Head of caudate nucleus (tissue), 42 donors: ENCODE measurements at regions not wholly inside any gene's neighbourhood (a gene's known extent, or its start where the extent isn't known, plus 50 kb on each side); places are given as distances from the start of the nearest gene placed in this dataset.
A peak's percentile ranks its signal among the peaks of the same experiment; 100 is the strongest.
"Not testable (repeated sequence)": the region's sequence is repeated elsewhere in the genome, so short reads cannot be mapped to it uniquely, and the experiment has no call there.

ENCODE experiments used
- DNase-seq, 42 donors: peaks; one replicate each; pipeline versions ENCODE4 v3.0.0 to v3.0.0-alpha.2; 2020 to 2021; ENCODE audit warnings: mixed read lengths in 7 of 42
- intact Hi-C: fragments of 100-400 bp; cut with DNase I; formaldehyde crosslinking; loops from one replicate; pipeline ENCODE4 v1.15.0; 2022

DNA sequence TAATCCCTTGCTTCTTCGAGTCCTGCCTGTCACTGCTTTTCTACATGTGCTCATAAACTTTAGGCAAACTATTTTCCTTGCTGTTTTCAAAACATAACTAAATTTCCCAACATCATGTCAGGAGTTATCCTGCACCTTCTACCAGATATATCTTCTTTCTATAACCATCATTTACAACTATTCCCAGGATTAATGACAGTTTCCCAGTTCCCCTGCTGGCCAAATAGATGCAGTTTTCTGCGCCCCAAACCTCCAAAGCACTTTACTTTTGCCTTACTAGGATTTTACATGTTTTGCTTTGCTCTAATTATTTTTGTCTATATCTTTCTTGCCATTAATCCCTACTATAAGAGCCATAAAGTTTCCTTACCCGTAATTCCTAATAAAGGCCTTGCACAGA, 122.5 kb downstream of the GLUL start:
- no peak for DNase-seq
- intact Hi-C loops: no loop called here

DNA sequence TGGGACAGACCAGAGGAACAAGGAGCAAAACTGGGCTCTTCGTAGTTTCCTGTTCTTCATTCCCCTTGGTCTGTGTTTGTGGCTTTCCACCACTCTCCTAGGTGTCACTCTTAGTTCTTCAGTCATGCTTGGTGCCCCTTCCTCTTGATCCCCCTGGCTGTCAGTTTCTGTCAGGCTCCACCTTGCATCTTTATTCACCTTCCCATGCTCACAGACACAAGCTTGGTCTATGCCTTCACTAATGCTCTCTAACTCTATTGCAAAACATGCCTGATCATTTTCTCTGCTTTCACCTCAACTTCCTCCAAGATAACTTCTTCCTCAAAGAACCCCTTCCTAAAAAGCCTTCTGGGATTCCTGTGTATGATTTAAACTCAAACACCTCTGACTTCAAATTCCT, 122.9 kb downstream of the GLUL start:
- intact Hi-C loops: no loop called here
- no peak for DNase-seq

DNA sequence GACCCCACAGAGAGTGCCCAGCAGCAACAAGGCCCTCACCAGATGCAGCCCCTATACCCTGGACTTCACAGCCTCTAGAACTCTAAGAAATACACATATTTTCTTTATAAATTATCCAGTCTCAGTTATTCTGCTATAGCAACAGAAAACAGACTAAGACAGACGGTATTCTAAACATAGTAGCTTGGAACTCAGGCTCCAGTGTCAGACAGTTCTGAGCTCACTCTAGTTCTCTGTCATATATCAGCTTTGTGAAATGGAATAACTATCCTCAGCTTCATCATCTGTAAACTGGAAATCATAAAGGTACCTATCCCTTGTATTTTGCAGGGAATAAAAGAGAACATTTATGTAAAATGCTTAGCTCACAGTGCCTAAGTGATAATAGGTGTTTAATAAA, 127.4 kb downstream of the GLUL start:
- no peak for DNase-seq
- intact Hi-C loops: no loop called here

DNA sequence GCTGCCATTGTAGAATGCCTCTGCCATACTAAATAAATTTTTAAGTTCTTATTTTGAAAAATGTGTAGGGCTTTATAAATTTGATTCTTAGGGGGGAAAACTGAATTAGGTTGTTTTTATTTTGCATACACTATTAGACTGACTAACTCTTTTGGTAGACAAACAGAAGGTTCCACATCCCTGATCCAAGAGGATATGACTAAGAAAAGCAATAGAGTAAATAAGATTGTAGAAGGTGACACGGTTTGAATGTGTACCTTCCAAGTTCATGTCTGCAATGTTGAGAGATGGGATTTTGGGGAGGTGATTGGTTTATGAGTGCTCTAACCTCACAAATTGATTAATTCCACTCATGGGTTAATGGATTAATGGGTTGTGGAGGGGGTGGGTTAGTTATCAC, 127.9 kb downstream of the GLUL start:
- no peak for DNase-seq
- intact Hi-C loops: no loop called here

DNA sequence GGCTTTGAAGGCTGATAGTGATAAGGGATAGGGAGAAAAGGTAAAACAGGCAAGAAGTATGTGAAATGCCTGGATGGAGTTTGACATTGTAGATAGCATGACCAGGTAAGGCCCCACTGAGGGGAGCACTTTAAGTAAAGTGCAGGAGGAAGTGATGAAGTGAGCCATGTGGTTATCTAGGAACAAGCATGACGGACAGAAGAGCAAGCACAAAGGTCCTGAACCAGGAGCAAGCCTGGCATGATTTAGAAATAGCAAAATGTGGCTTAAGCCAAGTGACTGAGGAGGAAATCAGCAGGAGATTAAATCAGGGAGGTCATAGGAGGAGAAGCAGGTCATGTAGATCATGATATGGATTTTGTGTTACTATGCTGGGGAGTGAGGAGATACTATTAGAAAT, 129.2 kb downstream of the GLUL start:
- intact Hi-C loops: no loop called here
- no peak for DNase-seq

DNA sequence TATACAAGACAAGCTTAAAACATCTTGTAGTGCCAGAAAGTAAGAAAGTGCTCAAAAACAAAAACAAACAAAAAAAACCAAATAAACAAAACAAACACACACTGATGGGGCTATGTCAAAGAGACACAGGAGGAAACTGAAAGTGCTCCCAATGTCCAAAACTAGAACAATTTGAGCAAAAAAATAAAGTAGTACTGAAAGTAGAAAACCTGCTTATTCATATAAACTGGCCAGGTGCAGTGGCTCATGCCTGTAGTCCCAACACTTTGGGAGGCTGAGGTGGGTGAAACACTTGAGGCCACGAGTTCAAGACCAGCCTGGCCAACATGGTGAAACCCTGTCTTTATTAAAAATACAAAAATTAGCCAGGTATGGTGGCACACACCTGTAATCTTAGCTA, 129.9 kb downstream of the GLUL start:
- DNase-seq: no peak
- intact Hi-C loops: no loop called here

DNA sequence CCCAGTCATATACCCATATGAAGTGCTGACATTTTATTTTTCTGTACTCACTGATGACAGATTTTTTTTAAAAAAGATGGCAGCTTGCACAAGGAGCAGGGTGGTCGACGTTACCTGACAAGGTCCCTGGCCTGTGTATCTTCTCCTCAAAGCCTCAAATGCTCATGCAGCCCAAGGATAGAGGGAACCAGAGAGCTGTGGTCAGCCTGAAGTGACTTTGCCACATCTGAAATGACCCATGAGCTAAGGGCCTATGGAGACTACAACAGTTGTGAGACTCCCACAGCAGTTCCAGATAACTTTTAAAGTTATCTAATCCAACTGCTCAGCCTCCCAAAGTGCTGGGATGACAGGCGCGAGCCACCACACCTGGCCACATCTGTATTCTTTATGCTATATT, 131.1 kb downstream of the GLUL start:
- no peak for DNase-seq
- intact Hi-C loops: no loop called here

DNA sequence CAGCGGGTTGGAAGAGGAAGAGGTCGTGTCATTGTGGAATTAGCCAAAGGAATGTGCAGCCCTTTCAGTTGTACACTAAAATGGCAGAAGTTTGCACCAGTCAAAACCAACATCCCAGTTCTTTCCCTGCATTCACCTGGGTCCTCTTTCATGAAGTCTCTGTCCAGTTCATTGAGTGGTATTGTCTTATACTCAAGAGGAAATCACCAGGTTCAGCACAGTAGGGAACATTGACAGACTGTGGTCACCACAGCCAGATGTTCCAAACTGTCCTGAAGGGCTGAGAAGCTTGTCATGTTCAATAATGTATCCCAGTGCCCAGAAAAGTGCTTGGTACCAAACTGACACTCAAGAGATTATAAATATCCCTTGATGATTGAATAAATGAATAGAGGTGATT, 131.6 kb downstream of the GLUL start:
- no peak for DNase-seq
- intact Hi-C loops: no loop called here

DNA sequence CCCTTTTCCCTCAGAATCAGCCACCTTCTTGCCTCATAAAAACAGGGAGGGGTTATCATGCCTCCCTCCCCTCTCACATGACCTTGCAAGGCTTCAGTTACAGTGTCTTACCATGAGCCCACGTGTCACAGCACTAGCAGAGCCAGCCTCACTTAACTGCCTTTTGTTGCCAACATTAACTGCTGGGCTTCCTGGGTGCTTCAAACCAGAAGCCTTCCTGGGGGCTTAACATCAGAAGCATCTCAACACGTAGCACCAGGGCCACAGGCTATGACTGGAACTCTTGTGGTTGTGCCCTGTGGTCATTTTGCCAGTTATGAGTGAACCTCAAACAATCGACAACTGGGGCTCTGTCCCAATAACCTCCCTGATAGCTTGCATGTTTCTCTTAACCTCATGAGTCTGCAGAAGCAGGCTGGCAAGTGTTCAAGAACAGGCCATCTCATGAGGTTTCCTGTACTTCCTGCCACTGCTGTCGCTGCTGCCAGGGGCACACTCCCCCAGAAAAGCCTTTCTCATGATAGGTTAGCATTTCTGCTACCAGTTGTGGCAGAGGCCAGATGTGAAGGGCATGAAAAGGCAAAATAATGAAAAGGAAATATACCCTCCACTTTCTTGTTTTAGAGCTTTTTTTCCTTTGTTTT, 132.2 kb downstream of the GLUL start:
- intact Hi-C loops: no loop called here
- peak in 26 of 42 donors; percentile 11 to 72 (median 40) for DNase-seq

DNA sequence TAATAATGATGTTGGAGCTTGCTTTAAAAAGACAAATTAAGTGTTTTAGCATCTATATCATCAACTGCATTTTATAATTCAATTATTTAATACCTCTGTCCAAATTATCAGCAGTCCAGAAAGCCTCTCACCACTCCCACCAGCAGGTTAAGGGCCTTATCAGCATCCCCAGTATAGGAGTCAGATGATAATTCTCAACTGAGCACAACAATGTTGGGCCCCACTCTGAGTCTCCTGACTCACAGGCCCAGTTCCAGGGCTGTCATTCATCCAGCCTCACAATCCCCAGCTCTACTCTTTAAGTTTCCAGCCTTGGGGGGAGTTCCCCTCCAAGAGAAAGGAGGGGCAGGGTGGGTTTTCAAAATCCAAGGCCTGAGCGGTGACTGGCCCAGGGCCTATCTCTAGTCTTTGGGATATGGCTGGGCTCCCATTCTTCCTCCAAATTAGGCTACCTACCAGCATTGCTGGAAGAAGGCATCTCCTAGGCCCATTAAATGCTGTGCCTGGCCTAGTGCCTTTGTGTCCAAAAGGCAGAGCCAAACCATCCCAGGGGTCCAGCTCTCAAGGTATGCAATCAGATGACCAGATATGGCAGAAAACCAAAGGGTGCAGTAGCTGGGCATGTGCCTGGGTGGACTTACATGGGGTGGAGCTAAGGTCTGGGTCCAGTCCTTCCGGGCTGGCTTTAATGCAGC, 134.1 kb downstream of the GLUL start:
- intact Hi-C loops: no loop called here
- no peak for DNase-seq

DNA sequence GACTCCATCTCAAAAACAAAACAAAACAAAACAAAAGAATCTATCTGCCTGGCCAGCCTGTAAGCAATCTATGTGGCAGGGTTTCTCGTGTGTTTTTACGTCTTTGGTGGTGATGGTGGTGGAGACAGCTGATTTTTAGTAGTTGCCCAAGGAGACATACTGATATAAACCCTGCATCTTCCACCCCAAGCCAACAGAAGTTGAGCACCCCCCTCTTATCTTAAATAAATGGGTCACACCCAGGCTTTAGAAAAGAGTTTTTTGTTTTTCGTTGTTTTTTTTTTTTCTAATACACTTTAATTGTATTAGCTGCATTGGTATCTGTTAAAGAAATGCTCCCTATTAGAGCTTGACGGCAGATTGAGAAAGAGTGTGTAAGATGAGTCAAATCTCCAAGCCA, 134.7 kb downstream of the GLUL start:
- no peak for DNase-seq
- intact Hi-C loops: no loop called here

DNA sequence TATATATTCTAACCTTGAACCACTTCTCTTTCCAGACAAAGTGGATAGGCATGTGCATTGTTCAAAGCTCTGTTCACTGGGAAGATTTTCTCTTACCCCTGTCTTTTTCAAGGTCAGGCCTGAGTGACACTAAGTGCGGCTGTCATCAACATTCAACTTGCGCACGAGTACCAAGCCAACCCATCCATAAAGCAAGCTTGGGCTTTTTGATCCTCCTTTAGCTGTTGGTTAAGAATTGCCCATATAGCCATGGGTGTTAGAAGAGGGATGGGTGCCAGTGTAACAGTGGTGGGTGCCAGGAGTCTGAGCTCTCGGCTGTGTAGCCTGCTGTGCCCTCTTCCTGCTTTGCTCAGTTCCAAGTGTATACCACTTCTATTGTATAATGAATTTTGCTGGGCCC, 136.1 kb downstream of the GLUL start:
- intact Hi-C loops: no loop called here
- DNase-seq: no peak

DNA sequence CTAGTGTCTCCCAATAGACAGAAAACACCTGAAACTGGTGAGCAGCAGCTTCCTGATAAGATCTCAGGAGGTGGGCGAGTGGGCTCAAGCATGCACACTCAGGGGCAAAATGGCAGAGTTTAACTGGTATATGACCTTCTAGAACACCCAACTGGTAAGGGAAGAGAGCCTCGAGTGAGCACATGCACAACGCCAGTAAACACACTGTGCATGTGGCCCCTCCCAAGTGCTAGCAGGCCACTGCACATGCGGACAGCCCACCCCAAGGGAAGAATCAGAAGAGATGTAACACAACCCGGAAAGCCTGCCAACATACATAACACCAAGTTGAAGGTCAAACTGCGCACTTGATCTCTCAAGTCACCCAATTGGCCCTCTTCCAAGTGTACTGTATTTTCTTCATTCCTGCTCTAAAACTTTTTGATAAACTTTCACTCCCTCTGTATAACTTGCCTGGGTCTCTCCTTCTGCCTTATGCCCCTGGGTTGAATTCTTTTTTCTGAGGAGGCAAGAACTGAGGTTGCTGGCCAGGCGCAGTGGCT, 138.2 kb downstream of the GLUL start:
- intact Hi-C loops: no loop called here
- no peak for DNase-seq

DNA sequence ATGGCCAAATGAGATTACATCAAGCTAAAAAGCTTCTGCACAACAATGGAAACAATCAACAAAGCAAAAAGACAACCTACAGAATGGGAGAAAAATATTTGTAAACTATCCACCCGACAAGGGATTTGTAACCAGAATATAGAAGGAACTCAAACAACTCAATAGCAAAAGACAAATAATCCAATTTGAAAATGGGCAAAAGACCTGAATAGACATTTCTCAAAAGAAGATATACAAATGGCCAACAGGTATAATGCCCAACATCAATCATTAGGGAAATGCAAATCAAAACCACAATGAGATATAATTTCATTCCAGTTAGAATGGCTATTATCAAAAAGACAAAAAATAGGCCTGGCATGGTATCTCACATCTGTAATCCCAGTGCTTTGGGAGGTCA, 140.0 kb downstream of the GLUL start:
- intact Hi-C loops: no loop called here
- no peak for DNase-seq

DNA sequence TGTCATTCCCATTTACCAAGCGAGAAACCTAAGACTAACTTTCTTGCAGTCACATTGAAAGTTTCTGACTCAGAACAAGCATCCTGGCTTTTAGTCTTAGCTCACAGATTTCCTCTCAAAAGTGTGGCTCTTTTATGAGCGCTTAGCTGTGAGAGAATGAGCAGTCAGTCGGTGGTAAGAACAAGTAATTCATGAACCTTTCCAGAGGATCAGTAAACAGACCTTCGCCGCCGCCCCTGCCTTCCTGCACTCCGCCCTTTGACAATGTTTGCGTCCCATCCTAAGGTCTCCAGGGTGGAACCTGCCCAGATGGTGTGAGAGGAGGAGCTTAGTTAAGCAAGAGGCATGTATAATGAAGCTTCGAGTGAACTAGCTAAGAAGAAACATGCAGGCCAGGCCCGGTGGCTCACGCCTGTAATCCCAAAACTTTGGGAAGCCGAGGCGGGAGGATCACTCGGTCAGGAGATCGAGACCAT, 142.4 kb downstream of the GLUL start:
- DNase-seq: no peak

DNA sequence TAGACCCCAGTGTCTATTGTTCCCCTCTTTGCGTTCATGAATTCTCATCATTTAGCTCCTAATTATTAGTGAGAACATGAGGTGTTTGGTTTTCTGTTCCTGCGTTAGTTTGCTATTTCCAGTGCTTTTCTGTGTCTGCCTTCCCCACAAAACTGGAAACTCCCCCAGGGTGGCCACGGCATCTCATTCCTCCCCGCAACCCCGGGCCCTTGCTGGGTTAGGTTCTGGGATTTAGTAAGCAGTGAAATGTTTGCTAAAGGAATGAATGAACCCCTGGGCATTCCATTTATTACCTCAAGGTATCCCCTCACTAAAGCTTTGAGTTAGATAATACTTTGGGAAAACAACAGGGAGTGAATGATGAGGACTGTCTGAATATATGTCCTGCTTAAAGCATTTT, 142.9 kb downstream of the GLUL start:
- intact Hi-C loops: no loop called here
- no peak for DNase-seq

More for the DNA sequence above, 142.4 kb downstream of the GLUL start:
- intact Hi-C loops: no loop called here

DNA sequence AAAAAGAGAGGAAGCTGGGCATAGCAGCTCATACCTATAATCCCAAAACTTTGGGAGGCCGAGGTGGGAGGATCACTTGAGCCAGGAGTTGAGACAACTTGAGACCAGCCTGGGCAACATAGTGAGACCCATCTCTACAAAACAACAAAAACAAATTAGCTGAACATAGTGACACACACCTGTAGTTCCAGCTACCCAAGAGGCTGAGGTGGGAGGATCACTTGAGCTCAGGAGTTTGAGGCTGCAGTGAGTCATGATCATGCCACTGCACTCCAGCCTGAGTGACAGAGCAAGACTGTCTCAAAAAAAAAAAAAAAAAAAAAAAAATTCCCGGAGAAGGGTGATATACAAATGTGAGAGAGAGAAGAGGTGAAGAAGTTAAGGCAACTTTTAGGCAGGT, 143.8 kb downstream of the GLUL start:
- peak in 1 of 42 donors; percentile 35 for DNase-seq
- intact Hi-C loops: not testable (repeated sequence)

DNA sequence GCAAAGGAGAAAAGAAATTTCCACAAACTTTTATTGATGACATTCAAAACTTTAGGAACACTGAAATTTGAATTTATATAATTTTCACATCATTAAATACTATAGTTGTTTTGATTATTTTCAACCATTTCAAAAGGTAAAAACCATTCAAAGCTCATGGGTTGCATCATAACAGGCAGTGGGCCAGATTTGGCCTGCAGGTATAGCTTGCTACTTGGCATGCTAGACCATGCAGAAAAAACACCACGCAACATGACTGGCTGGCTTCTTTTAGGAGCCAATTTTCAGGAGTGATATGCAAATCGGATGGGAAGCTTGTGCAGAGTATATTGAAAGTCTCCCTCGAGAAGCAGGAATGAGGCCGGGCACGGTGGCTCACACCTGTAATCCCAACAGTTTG, 144.8 kb downstream of the GLUL start:
- intact Hi-C loops: no loop called here
- DNase-seq: no peak

DNA sequence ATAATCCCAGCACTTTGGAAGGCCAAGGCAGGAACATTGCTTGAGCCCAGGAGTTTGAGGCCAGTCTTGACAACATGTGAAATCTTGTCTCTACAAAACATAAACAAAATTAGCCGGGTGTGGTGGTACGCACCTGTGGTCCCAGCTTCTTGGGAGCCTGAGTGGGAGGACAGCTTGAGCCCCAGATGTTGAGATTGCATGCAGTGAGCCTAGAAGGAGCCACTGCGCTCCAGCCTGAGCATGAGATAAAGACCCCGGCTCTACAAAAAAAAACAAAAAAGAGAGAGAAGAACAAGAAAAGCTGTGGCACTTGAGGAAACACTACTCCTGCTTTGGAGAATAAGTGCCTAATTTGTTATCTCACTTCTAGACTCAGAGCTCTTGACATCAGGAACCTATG, 146.6 kb downstream of the GLUL start:
- intact Hi-C loops: no loop called here
- DNase-seq: no peak

DNA sequence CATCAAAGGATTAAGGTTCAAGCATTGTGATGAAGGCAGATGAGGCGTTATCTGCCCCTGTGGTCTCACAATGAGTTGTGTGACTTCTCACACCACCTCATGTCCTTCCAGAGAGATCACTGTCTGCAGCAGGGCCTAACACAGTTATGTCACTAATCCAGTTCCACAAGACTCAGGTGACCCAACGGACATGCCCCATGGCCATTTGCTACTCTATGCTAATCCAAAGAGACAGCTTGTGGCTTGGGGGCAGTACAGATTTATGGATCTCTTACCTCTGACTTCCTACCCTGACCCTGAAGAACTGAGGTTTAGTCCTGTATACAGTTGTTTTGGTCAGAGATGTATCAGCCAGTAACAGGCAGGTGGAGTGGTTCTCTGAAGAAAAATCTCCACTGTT, 147.1 kb downstream of the GLUL start:
- DNase-seq: no peak
- intact Hi-C loops: no loop called here

DNA sequence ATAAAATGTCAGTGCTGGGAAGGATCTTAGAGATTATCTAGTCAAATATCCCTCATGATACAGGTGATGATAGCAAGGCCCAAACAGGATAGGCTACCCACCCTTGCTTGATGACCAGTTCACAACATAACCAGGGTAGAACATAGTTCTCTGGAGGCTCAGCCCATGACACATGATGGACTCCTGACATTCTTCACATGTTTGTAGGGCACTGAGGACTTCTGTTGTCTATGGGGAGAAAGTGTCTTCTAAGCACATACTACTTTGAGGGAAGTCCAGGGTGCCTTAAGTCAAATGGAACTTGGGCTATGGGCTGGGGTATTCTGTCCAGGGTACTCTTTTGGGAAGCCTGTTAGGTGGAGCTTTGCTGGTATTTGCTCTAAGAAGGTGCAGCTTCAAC, 148.9 kb downstream of the GLUL start:
- no peak for DNase-seq
- intact Hi-C loops: no loop called here
